ENCODE measurements at regions not wholly inside any gene's neighbourhood (a gene's known extent, or its start where the extent isn't known, plus 50 kb on each side); places are given as distances from the start of the nearest gene placed in this dataset.

DNA sequence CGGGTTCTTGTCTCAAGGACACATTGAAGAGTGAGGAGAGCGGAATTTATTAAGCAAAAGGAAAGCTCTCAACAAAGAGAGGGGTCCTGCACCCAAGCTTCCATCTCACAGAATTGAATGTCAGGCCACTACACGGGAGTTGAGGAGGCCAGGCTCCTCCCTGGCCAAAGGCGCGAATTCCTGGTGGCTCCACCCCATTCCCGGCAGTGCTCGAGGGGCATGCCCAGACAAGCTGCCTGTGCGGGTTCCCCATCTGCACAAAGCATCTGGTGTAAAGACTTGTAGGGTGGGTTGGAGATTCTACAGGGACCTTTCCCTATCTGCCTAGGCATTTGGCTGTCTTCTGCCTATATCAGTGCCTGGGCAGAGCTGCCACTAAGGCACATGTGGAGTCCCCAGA is 648.5 kb upstream of the PKN2 start:
- no peak for TF ChIP-seq POLR2A (IDR thresholded peaks at IDR 0.05; ENCODE audit: low read depth, low read length)
- no peak for TF ChIP-seq POLR2AphosphoS5 (IDR thresholded peaks at IDR 0.05; ENCODE audit: low read depth, low read length)
- no peak for TF ChIP-seq TAF1 (IDR thresholded peaks at IDR 0.05; ENCODE audit: low read depth, low read length)
- no peak for TF ChIP-seq SPI1 (IDR thresholded peaks at IDR 0.05; ENCODE audit: low read depth, low read length)
- TF ChIP-seq PAX5 (IDR thresholded peaks at IDR 0.05; ENCODE audit: insufficient read depth, low read length, severe bottlenecking): no peak
